ENCODE measurements at regions not wholly inside any gene's neighbourhood (a gene's known extent, or its start where the extent isn't known, plus 50 kb on each side); places are given as distances from the start of the nearest gene placed in this dataset.

DNA sequence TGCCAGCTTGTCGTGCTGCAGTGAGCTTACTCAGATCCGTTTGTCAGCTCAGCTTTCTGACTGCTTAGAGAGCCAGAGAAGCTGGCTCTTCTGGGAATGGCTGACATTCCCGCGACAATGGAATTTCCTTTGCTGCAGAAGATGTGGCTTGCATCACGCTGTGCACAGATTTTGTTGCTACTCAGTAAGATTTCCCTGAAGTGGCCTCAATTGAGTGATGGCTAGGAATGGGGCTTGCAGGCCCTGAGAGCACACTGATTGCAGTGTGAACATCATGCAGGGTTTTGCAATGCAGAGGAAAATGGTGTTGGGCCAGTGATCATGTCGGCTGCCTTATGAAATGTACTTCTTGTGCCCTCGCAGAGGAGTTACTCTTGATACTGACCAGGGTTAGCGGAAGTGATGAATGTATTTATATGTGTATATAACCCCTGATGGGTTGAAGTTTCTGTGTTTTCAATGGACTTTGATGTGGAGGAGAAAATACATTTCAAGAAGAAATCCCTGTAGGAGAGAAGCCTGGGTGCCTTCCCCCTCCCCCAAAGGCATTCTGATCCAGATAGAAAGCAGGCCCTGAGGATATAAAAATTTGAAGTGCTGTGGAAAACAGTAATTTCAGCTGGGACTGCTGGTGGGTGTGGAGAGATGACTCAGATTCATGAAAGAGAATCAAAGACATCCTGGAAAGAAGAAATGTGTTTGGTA, 102.5 kb upstream of the PDZRN3 start:
- DNase-seq: no peak

DNA sequence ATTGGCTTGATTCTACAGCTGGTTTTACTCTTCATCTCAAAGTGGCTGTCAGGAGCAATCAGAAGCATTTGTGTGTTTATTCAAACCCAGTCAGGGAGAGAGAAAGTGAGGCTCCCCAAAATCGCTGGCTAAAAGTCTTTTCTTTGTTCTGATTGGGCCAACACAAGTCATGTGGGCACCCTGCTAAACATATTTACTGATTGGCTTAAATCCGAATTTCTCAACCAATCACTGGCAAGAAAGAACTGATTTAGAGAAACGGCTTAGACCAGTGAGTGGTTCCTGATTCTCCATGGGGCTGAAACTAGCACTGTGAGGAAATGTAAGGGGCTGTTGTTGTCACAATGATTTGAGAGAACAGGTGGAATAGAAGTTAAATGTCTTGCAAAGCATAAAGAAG, 98.9 kb upstream of the PDZRN3 start:
- DNase-seq: no peak

DNA sequence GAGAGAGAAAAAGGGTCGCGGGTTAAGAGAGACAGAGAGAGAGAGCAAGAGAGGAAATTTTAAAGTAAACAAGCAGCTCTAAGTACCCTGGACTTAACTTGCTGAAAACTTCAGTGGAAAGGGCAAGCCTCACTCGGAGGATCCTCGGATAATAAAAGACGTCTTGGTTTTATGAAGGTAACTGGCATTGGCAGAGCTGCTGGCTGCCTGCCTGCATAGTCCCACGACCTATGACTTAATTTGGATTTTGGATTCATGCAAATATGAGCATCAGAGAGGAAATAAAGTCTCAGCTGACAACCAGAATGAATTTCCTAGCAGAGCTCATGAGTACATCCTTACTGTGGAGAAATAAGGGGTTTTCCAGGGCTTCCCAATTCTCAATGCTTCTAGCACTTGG, 95.1 kb upstream of the PDZRN3 start:
- no peak for DNase-seq

DNA sequence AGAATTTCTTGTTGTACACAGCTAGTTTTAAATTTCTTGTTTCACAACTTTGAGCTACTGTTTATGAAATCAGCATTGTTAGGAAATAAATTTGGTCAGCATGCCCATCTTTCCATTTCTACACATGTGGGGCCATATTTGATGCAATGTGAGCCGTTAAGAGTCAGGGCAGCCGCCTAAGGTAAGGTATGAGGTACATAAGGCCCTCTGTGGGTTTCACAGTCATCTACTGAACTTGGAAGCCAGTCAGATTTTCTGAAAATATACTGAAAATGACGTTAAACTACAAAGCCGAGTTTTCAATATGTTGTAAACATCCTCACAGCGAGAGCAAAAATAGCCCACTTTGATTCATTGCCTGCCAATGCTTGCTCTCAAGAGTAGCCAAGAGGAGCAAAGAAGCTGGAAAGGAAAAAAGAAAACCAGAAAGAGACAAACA, 94.7 kb upstream of the PDZRN3 start:
- DNase-seq: no peak

DNA sequence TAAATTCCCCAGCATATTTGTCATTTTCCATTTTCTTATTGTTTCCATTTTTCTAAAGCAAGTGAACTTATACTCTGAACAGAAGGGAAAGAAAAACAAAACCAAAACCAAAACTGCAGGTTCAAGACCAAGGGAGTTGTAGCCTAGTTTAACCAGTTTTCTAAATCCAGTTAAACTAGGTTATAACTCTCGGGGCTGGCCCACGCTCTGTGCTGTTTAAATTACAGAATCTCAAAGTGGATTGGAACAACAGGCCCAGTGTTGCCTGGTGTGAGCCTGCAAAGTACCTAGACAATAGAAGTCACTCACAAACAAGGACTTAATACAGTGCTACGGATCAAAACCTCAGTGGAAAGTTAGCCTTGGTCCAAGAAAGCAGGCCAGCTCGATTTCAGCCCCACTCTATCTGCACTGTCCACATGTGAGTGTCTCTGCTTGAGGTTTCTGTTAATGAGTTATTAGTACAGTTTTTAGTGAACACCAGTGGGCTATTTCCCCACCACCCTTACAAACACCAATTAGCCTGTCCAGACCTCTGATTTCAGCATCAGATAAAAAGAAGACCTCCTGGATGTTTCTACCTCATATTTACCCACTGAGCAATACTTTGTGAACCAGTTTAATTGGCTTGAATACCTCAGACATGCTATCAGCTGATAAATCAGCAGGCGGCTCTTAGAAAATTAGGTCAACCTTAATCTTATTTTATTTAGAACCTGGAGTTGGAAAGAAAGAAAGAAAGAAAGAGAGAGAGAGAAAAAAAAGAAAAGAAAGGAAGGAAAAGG, 93.8 kb upstream of the PDZRN3 start:
- DNase-seq: no peak

DNA sequence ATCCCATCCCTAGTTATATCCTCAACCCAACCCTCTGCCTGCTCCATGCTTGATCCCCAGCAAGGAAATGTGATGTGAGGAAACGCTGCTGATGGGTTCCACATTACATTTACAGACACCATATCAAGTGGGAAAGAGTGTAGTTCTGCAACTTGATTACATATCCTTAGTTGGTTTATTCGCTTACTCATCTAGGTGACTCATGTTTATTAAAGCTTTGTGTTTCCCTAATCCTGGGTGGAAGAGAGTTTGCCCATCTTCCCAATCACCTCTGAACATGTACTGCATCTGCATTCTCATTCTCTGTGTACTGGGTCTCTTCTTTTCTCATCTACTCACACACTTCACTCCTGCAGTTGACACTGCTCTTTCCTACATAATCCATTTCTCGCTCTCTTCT, 91.7 kb upstream of the PDZRN3 start:
- DNase-seq: no peak

DNA sequence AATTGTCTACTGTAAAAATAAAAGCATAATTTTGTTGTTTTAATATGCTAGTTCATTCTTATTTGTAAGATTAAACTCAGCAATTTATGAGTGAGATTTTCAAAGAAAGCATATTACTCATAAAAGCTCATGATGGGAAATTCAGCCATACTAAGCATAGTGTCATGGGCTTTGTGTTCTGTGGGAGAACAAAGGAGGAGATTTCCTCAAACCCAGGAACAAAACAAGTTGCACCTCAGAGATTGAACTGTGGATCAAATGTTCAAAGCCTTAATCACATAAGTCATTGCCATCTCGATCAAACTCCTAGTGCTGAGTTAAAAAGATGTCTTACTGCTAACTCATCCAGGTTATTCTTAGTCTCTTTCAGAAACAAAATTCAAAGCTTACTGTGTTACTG, 85.6 kb upstream of the PDZRN3 start:
- DNase-seq: no peak

DNA sequence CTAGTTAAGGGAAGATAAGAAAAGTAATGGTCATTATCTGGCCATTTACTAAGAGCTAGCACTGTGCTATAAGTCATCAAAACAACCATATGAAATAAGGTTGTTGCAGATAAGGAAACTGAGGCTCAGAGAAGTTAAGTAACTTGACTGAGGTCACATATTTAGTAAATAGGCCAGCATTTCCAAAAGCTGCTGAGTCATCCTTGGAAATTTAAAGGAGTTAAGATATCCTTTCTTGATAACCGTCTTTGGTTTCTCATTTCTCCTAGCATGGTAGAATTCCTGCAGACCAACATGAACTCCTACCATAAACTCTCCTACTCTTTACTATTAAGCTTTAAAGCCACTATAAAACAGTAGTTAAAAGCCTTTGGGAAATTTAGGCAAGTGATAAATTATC, 85.0 kb upstream of the PDZRN3 start:
- no peak for DNase-seq

DNA sequence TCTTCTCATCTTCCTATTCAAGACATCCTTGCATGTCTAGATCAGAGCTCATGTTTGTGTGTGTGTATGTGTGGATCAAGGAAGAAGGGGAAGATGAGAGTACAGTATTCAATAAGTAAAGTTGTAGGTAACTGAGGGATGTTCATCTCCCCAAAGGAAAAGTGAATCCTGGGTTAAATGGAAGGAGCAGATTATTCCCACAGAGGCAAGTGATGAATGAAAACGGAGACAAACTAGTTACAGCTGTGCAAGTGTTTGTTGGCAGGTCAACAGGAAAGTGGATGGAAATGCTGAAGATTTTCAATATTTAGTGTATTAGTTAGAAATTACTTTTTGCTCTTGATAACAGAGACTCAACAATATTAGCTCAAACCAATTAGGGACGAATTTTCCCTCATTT, 84.2 kb upstream of the PDZRN3 start:
- DNase-seq: no peak

DNA sequence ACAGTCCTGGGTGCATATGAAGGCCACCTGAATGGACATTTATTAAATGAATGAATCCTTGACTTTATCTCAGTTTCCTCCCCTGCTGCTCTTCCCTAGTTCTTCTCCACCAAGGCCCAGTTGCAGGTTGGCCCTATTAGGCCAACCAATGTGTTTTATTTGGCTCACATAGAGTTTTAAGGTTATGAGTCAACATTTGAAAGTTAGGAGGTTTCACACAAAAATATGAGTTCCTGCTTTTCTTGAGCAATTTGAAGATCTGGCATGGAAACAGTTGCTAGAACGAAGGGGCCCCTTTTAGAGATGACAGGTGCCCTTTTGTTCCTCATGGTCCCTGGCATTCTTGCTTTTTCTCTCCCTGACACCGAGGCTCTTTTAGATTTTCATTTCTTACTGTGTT, 83.0 kb upstream of the PDZRN3 start:
- no peak for DNase-seq

DNA sequence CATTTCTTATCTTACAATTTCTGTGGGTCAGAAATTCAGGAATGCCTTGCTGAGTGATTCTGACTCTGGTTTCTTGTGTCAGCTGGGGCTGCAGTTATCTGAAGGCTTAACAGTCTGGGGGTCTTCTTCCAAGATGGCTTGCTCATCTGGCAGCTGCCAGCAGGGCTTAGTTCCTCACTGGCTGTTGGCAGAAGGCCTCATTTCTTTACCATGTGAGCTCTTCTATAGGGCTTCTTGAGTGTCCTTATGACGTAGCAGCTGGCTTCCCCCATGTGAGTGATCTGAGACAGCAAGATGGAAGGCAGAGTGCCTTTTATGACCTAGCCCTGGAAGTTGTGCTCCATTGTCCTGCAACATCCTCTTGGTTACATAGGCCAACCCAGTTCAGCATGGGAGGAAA, 82.0 kb upstream of the PDZRN3 start:
- DNase-seq: no peak

DNA sequence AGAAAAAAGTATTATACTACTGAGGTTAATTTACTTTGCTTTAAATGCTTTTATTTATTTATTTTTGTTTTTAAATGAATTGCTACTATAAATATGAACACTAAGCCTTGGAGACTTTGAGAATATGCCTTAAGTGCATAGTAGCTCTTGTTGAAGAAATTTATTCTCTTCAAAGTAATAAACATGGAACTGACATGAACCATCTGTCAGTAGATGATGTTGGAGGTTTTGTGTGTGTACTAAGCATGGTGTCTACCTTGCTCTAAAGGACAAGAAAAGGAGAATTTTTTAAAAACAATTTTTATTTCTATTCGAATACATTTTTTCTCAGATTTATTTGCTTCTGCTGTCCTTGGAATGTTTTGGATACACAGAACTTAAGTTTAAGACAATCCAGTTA, 81.1 kb upstream of the PDZRN3 start:
- no peak for DNase-seq

DNA sequence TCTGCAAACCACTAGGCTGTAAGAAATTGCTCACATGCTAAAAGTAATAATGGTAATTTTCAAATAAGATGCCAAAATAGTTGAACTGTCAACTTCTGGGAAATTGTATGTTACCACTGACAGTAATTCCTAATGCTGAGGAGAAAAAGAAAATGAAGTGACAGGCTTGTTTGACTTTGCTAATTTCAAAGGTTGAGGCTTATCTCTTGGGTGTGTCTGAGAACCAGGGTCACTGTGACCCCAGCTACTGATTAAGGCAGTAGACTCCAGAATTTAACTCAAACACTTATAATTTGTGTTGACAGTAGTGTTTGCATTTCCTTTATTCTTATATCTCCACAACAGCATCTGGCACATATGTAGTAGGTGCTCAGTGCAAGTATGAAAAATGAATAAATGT, 74.6 kb upstream of the PDZRN3 start:
- DNase-seq: no peak

DNA sequence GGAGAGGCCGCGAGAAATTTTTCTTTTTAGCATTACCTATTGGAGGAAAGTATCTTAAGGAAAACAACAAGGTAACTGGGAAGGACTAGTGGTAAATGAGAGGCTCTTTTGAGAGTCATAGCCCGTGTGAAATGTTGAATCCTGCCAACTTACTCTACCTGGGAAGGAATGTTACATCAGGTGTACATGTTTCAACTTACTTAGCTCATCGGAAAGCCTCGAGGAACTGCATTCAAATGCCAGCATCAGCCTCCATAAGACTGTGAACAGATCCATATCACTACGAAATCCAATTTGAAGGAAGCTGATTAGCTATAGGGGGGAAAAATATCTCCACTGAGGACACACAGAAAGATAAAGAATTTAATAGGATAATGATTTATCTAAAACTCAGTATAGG, 72.3 kb upstream of the PDZRN3 start:
- no peak for DNase-seq

DNA sequence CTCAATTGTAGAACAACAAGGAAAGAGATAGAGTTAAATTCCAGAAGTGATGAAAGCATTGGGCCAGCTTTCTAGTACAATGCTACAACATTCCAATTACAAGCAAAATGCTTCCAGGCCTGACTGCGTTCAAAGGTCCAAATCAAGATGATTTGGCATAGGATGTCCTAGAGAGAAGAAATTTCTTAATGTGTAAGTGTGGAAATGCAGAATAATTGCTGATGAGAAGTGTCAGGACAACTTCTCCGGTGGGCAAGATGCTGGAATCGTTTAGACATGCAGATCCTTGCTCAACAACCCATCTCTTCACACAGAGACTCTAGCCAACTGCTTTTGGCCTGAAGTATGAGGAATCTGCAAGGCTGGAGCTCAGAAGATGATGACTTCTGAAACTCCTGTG, 71.1 kb upstream of the PDZRN3 start:
- DNase-seq: no peak

DNA sequence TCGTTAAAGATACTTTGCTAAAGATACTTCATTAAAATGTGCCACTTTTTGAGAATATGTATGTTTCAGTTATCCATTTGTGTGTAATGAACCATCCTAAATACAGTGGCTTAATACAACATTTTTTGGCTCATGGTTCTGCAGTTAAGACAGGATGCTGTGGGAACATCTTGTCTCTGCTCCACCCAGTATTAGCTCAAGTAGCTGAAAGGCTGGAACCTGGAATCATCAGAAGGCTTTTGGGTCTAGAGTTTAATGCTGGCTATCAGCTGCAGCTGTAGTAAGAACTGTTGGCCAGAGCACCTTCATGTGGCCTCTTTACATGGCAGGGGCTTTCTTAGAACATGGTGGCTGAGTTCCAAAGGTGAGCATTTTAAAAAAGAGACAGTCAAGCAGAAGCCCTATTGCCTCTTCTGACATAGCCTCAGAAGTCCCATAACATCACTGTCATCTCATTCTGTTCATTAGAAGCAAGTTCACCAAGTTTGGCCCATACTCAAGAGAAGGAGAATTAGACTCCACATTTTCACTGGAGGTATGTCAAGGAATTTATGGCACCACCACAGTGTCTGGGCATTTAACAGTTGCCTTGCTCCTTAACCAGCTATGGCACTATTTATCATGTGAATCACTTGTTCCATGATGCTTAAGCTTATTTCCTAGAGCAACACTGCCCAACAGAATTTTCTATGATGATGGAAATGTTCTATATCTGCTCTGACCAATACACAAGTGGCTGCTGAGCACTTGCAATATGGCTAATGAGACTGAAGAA, 70.4 kb upstream of the PDZRN3 start:
- no peak for DNase-seq

DNA sequence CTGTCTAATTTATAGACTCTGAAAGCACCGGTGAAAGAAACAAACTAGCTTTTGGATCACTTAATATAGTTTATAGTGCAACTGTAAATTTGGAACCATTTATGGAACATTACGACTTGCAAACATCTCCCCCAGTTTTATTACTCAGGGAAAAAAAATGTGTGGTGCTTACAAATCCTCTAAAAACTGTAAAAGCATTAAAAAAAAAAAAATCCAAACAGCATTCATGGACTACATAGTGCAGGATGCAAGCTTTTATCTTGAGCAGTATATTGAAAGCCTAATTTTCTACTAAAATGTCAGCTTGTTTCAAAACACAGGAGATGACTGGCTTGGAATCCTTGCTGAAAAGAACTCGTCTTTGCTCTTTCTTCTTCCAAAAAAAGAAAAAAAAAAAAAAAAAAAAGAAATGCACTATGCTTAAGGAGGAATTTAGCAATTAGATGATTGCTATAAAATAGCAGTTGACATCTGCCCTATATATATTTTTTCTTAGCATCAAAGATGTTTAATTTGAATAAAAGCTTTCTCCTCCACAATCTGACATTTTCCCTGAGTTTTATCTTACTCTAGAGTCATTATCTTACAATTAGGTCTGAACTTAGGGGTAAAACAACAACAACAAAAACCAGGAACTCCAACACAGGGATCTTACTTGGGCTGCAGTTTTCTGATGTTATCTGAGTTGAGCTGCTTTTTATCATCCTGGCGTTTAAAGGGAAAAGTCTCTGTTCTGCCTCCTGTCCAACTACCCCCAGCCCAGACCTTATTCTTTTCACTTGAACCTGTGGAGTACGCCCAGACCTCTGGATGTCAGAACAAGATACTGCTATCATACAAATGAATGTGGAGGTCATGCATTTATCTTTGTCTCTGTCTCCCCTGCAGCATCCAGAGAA, 62.6 kb upstream of the PDZRN3 start:
- no peak for DNase-seq

DNA sequence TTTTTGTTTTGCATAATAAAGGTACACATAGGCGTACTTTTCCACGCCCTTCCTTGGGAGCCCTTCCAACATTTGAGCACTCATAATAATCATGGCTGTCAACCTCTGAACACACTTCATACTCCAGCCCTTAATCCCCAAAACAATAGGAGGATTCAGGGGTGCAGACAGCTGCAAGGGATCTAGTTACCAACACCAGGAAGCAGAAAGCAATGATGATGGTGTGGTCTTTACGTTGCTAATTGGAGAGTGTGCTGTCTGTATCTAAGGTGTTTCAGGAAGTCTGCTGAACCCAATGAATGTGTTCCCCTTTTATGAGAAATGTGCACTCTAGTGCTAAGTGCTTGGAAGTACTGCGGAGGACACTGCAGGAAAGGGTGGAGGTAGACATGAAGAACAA, 60.3 kb upstream of the PDZRN3 start:
- peak; percentile 68 for DNase-seq

DNA sequence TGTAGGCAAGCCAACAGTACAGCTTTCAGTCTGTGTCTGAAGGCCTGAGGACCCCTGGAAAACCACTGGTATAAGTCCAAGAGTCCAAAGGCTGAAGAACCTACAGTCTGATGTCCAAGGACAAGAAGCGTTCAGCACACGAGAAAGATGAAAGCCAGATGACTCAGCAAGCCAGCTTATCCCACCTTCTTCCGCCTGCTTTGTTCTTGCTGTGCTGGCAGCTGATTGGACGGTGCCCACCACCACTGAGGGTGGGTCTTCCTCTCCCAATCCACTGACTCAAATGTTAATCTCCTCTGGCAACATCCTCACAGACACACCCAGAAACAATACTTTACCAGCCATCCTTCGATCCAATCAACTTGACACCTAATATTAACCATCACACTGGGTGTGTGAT, 59.0 kb upstream of the PDZRN3 start:
- DNase-seq: no peak

DNA sequence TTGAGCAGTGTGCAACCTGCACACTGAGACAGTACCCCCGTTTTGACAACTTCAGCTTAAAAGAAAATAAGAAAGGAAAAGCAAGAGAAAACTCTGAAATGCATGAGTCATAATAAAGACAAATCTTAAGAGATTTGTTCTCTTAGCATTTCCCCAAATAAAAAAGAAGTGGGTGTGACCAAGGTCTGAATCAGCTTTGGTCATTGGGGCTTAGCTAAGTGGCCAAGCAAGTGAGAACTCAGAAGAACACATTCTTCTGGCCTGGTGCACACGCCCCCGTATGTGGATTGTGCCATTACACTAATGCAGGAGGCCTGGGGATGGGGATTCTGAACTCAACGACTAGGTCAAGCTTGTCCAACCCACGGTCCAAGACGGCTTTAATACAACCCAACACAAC, 56.9 kb upstream of the PDZRN3 start:
- DNase-seq: no peak

DNA sequence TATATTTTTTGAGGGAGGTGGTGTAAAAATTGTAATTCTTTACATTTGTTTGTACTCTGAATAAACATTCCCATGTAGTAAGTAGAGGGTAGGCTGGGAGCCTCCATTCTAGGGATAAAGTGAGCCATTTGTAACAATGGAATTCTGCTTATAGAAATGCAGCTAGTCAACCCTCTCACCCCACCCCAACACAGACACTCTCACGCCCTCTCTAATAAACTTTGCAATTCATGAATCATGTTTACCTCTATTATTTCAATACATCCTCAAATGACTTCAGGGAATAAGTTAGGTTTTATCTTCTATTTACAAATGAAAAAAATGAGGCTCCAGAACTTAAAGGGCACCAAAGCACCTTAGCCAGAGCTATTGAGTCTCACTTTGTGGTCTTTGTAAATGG, 56.5 kb upstream of the PDZRN3 start:
- DNase-seq: no peak

DNA sequence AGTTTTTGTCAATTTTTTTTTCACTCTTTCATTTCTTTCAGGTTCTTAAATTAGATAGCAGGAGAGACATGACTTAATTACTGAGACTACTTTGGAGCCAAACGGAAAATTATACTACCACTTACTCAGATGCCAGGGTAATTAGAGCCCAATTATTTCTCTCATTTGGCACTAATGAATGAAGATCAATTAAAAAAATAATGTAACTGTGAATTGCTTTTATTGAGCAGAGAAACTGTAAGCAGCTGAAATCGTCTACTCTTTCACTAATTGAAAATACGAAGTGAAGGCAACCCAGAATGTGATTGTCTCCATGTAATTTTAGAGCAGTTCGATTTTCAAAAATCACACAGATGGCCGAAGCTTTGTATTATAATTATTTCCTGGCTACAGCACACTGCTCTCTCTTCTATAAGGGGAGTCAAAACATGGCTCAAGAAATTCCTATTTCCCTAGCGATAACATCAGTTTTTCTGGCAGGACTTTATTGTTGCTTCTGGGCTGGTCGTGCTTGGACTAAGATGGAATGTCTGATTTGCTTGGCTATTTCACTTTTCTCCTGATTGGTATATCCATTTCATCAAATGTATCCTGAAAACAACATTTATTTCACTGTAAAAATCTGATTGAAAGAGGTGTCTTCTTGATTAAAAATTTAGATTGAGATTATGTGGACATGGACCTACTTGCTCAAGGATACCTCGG, 55.8 kb upstream of the PDZRN3 start:
- DNase-seq: no peak
